HepG2 (cell line): ENCODE measurements at regions not wholly inside any gene's neighbourhood (a gene's known extent, or its start where the extent isn't known, plus 50 kb on each side); places are given as distances from the start of the nearest gene placed in this dataset.

Source experiments
- ATAC-seq: fragments of 200-7000 bp; cut with Tn5 transposase; 3 replicates; pipeline ENCODE4 v1.9.1; 2020; ENCODE audit warnings: mild to moderate bottlenecking, moderate library complexity
- BruUV-seq: library from RNA; stranded (reverse); fragments of 400-500 nt; replicated peaks from 2 replicates; lab custom pipeline; 2021; lab: Mats Ljungman, UMichigan
- CTCF ChIA-PET: fragments of 300-600 bp; formaldehyde crosslinking; extraction: SDS; loops from one replicate; lab custom pipeline; 2021; ENCODE audit warnings: low total read pairs, inconsistent platforms, low intra/inter-chr PET ratio; lab: Yijun Ruan, JAX
- POLR2A ChIA-PET: fragments of 350-600 bp; sonication (Branson Sonifier 250); formaldehyde crosslinking; loops from one replicate; lab custom pipeline; 2020; ENCODE audit warnings: antibody characterized with exemption, inconsistent platforms; lab: Yijun Ruan, JAX
- DNase-seq: peaks from one replicate; pipeline ENCODE4 v3.0.0-alpha.2; 2015; ENCODE audit warnings: low spot score
- FAIRE-seq: peaks from 3 replicates; lab custom pipeline; 2011; peaks lifted over from hg19 to GRCh38; lab: Jason Lieb, UNC
- H2AFZ ChIP-seq: one replicate; pipeline ENCODE4 v1.6.1; 2011; ENCODE audit warnings: low read length, inconsistent platforms
- H3K27ac ChIP-seq: fragments of 300-600 bp; 3 replicates; pipeline ENCODE4 v1.8.0; 2011; ENCODE audit warnings: mixed run types, mild to moderate bottlenecking, mixed read lengths, low read length, inconsistent platforms; ENCODE audit not compliant: insufficient read depth; ENCODE audit errors: extremely low read length
- H3K27me3 ChIP-seq, 2 experiments: fragments of 200-600 bp in 1 of 2; 2 replicates in 1 of 2; 3 replicates in 1 of 2; pipeline versions ENCODE4 v1.6.0 to v1.8.0; 2011; ENCODE audit warnings: low read length in 2 of 2, mild to moderate bottlenecking in 2 of 2, moderate library complexity in 2 of 2, inconsistent platforms in 1 of 2; ENCODE audit not compliant: insufficient read depth in 2 of 2, control insufficient read depth in 1 of 2
- H3K36me3 ChIP-seq, 2 experiments: fragments of 200-600 bp in 1 of 2; replicated peaks in 1 of 2; 2 replicates in 1 of 2; 3 replicates in 1 of 2; pipeline versions ENCODE4 v1.5.1 to v1.8.0; 2011; ENCODE audit warnings: low read length in 2 of 2, inconsistent platforms in 1 of 2; ENCODE audit not compliant: insufficient read depth in 2 of 2, control insufficient read depth in 1 of 2
- H3K4me1 ChIP-seq: 2 replicates; pipeline ENCODE4 v1.5.1; 2012; ENCODE audit warnings: low read length, inconsistent platforms; ENCODE audit not compliant: insufficient read depth
- H3K4me2 ChIP-seq: 2 replicates; pipeline ENCODE4 v1.6.0; 2011; ENCODE audit warnings: low read depth, low read length, inconsistent platforms
- H3K4me3 ChIP-seq, 3 experiments: fragments of 200-600 bp in 1 of 3; sonication (generic), shearing (Covaris generic) in 1 of 3; replicated peaks in 1 of 3; 2 replicates each; pipeline ENCODE4 v1.5.1; 2011 to 2016; ENCODE audit warnings: low read length in 3 of 3, inconsistent platforms in 2 of 3, low read depth in 2 of 3, mild to moderate bottlenecking in 2 of 3, control low read depth in 1 of 3, mixed read lengths in 1 of 3; ENCODE audit not compliant: insufficient read depth in 1 of 3
- H3K79me2 ChIP-seq: one replicate; pipeline ENCODE4 v1.6.1; 2011; ENCODE audit warnings: low read length, inconsistent platforms; ENCODE audit not compliant: insufficient read depth
- H3K9ac ChIP-seq: 2 replicates; pipeline ENCODE4 v1.6.0; 2011; ENCODE audit warnings: mild to moderate bottlenecking, low read depth, low read length, inconsistent platforms; ENCODE audit not compliant: insufficient read depth
- H3K9me3 ChIP-seq: 2 replicates; pipeline ENCODE4 v1.5.1; 2012; ENCODE audit warnings: mild to moderate bottlenecking, low read length
- H4K20me1 ChIP-seq: 2 replicates; pipeline ENCODE4 v1.6.0; 2011; ENCODE audit warnings: inconsistent platforms, mild to moderate bottlenecking, low read length, moderate library complexity; ENCODE audit not compliant: insufficient read depth
- ATAD3A ChIP-seq: sonication (generic); formaldehyde crosslinking; IDR thresholded peaks from 2 replicates; pipeline ENCODE4 v1.4.0; 2020; ENCODE audit warnings: missing genetic modification reagents
- HDAC2 ChIP-seq: sonication (generic); formaldehyde crosslinking; IDR thresholded peaks from 2 replicates; pipeline ENCODE4 v1.4.0; 2020; ENCODE audit warnings: missing genetic modification reagents
- HMGXB3 ChIP-seq: sonication (generic); formaldehyde crosslinking; IDR thresholded peaks from 2 replicates; pipeline ENCODE4 v1.4.0; 2020; ENCODE audit warnings: missing genetic modification reagents, borderline replicate concordance
- HOXA5 ChIP-seq: sonication (generic); formaldehyde crosslinking; IDR thresholded peaks from 2 replicates; pipeline ENCODE4 v1.4.0; 2020; ENCODE audit warnings: missing genetic modification reagents
- LBX2 ChIP-seq: sonication (generic); formaldehyde crosslinking; IDR thresholded peaks from 2 replicates; pipeline ENCODE4 v1.5.0; 2020; ENCODE audit warnings: missing genetic modification reagents, mild to moderate bottlenecking, borderline replicate concordance
- PHF8 ChIP-seq: sonication (generic); formaldehyde crosslinking; IDR thresholded peaks from 2 replicates; pipeline ENCODE4 v1.5.0; 2020; ENCODE audit warnings: missing genetic modification reagents
- POLR2AphosphoS5 ChIP-seq: IDR thresholded peaks from 2 replicates; pipeline ENCODE4 v1.6.1; 2012; ENCODE audit warnings: low read depth, low read length
- ZFP41 ChIP-seq: sonication (generic); formaldehyde crosslinking; IDR thresholded peaks from 2 replicates; pipeline ENCODE4 v1.4.0; 2020; ENCODE audit warnings: mild to moderate bottlenecking, missing genetic modification reagents, borderline replicate concordance
- ZNF296 ChIP-seq: sonication (generic); formaldehyde crosslinking; conservative IDR thresholded peaks from 2 replicates; pipeline ENCODE4 v1.5.0; 2020; ENCODE audit warnings: mild to moderate bottlenecking, missing genetic modification reagents
- ZNF768 ChIP-seq: sonication (generic); formaldehyde crosslinking; IDR thresholded peaks from 2 replicates; pipeline ENCODE4 v1.4.0; 2020; ENCODE audit warnings: missing genetic modification reagents
- WGBS: methylation state at CpG from one replicate; pipeline ENCODE4 v1.1.6; 2017; ENCODE audit warnings: low lambda C conversion rate; 5-methylcytosine and 5-hydroxymethylcytosine counted together
- in situ Hi-C: cut with HindIII; loops from 2 replicates; pipeline ENCODE4 v1.10.0; 2017; ENCODE audit warnings: low pct_unique_long_range_greater_than_20kb; ENCODE audit not compliant: extremely low pct_ligation_motif_present
- intact Hi-C: fragments of 100-400 bp; cut with micrococcal nuclease; formaldehyde crosslinking; loops from one replicate; pipeline ENCODE4 v1.10.0; 2022; ENCODE audit not compliant: unreplicated experiment

GRCh38 chr4:124954046-124954445 lies 241.5 kb upstream of the ANKRD50 start:
- 3% methylated on average over 1 of the region's 1 CpG for WGBS
- H3K4me1 ChIP-seq = no peaks in the 10 kb centered on the region
- H3K4me2 ChIP-seq = no peak overlapping the region
- no peaks in the 10 kb centered on the region; a peak in 1 of 5 replicates for H3K27me3 ChIP-seq
- H3K27ac ChIP-seq = no peak overlapping the region
- H2AFZ ChIP-seq = no peak overlapping the region
- FAIRE-seq (no peak), DNase-seq (no peak), ATAC-seq (no peak)
- ChIA-PET CTCF (no interaction called here), POLR2A (no interaction called here)
- H3K9me3 ChIP-seq = no peaks in the 10 kb centered on the region
- H3K9ac ChIP-seq = no peak overlapping the region
- no TSS peak for BruUV-seq
- TF ChIP-seq HOXA5 (no peak), HDAC2 (CRISPR knock-in tag) (no peak), LBX2 (no peak)
- H3K79me2 ChIP-seq = no peaks in the 10 kb centered on the region
- no peaks in the 10 kb centered on the region for H3K36me3 ChIP-seq
- H4K20me1 ChIP-seq = no peaks in the 10 kb centered on the region
- in situ Hi-C loops (no loop called here), intact Hi-C loops (no loop called here)
- no peak overlapping the region for H3K4me3 ChIP-seq

GRCh38 chr4:124953486-124953885 lies 241.0 kb upstream of the ANKRD50 start:
- TF ChIP-seq POLR2AphosphoS5 (no peak), ZFP41 (CRISPR knock-in tag) (no peak), ZNF296 (CRISPR knock-in tag) (no peak), ZNF768 (CRISPR knock-in tag) (no peak), ATAD3A (CRISPR knock-in tag) (no peak), HMGXB3 (CRISPR knock-in tag) (no peak), PHF8 (CRISPR knock-in tag) (no peak)
- in situ Hi-C loops = no loop called here
- no peak overlapping the region for H3K4me2 ChIP-seq
- no peaks in the 10 kb centered on the region for H3K79me2 ChIP-seq
- H3K4me1 ChIP-seq = no peaks in the 10 kb centered on the region
- H3K9ac ChIP-seq = no peak overlapping the region
- no peaks in the 10 kb centered on the region; a peak in 1 of 5 replicates for H3K27me3 ChIP-seq
- H3K36me3 ChIP-seq = no peaks in the 10 kb centered on the region
- BruUV-seq = no TSS peak
- ChIA-PET POLR2A (no interaction called here), CTCF (no interaction called here)
- DNase-seq (no peak), ATAC-seq (no peak), FAIRE-seq (no peak)
- H2AFZ ChIP-seq = no peak overlapping the region
- H3K9me3 ChIP-seq = no peaks in the 10 kb centered on the region
- no peaks in the 10 kb centered on the region for H4K20me1 ChIP-seq
- no peak overlapping the region for H3K4me3 ChIP-seq
- 8% methylated on average over 4 of the region's 4 CpGs for WGBS
- intact Hi-C loops = no loop called here
- H3K27ac ChIP-seq = no peak overlapping the region
